B cell (primary cell): ENCODE measurements at regions not wholly inside any gene's neighbourhood (a gene's known extent, or its start where the extent isn't known, plus 50 kb on each side); places are given as distances from the start of the nearest gene placed in this dataset.

Source experiments
- CTCF ChIP-seq: fragments of 200-600 bp; IDR thresholded peaks from one replicate; pipeline ENCODE4 v1.8.0; 2022; ENCODE audit warnings: antibody characterized with exemption, mild to moderate bottlenecking
- EZH2 ChIP-seq: IDR thresholded peaks from 2 replicates; pipeline ENCODE4 v1.6.1; 2012; ENCODE audit warnings: borderline replicate concordance, low read depth, mild to moderate bottlenecking, moderate library complexity, low read length; ENCODE audit not compliant: insufficient read depth, poor library complexity, severe bottlenecking

GRCh38 chr1:165010418-165011070, 346.0 kb downstream of the LMX1A start:
- TF ChIP-seq CTCF (no peak), EZH2 (no peak)
